GM18907 (cell line): ENCODE measurements at regions not wholly inside any gene's neighbourhood (a gene's known extent, or its start where the extent isn't known, plus 50 kb on each side); places are given as distances from the start of the nearest gene placed in this dataset.

Source experiments
- ATAC-seq: cut with Tn5 transposase; IDR thresholded peaks from one replicate; pipeline ENCODE4 v1.9.1; 2021; ENCODE audit warnings: mild to moderate bottlenecking, moderate library complexity; ENCODE audit not compliant: unreplicated experiment

GRCh38 chr2:106941372-106941993 is 55.5 kb upstream of the ST6GAL2 start:
- no peak for ATAC-seq

- ATAC-seq, result no peak
Measured at GRCh38 chr2:106943468-106944200, 57.7 kb upstream of the ST6GAL2 start.

- no peak for ATAC-seq
Measured at GRCh38 chr2:106944215-106944614, 58.2 kb upstream of the ST6GAL2 start.

GRCh38 chr2:106948540-106948939 is 62.6 kb upstream of the ST6GAL2 start:
- no peak for ATAC-seq

- ATAC-seq, result no peak
Measured at GRCh38 chr2:106953236-106953635, 67.3 kb upstream of the ST6GAL2 start.

GRCh38 chr2:106953779-106954178 is 67.8 kb upstream of the ST6GAL2 start:
- no peak for ATAC-seq

GRCh38 chr2:106954304-106954703 is 68.3 kb upstream of the ST6GAL2 start:
- ATAC-seq, result no peak

- ATAC-seq, result no peak
Measured at GRCh38 chr2:106956416-106956815, 70.4 kb upstream of the ST6GAL2 start.

- no peak for ATAC-seq
Measured at GRCh38 chr2:106956879-106957278, 70.9 kb upstream of the ST6GAL2 start.

- no peak for ATAC-seq
Measured at GRCh38 chr2:106959975-106960682, 74.2 kb upstream of the ST6GAL2 start.

- ATAC-seq, result no peak
Measured at GRCh38 chr2:106960683-106961161, 74.8 kb upstream of the ST6GAL2 start.

- no peak for ATAC-seq
Measured at GRCh38 chr2:106961328-106961727, 75.4 kb upstream of the ST6GAL2 start.

- ATAC-seq, result no peak
Measured at GRCh38 chr2:106963156-106963555, 77.2 kb upstream of the ST6GAL2 start.

GRCh38 chr2:106963893-106964292 is 77.9 kb upstream of the ST6GAL2 start:
- no peak for ATAC-seq

- no peak for ATAC-seq
Measured at GRCh38 chr2:106965611-106966010, 79.6 kb upstream of the ST6GAL2 start.

GRCh38 chr2:106969777-106970176 is 83.8 kb upstream of the ST6GAL2 start:
- no peak for ATAC-seq

GRCh38 chr2:106970471-106971261 is 84.7 kb upstream of the ST6GAL2 start:
- no peak for ATAC-seq

GRCh38 chr2:106972782-106973181 is 86.8 kb upstream of the ST6GAL2 start:
- no peak for ATAC-seq

- no peak for ATAC-seq
Measured at GRCh38 chr2:106974891-106975290, 88.9 kb upstream of the ST6GAL2 start.

GRCh38 chr2:106975641-106976040 is 89.7 kb upstream of the ST6GAL2 start:
- ATAC-seq, result no peak

GRCh38 chr2:106976548-106976947 is 90.6 kb upstream of the ST6GAL2 start:
- ATAC-seq, result no peak
